IMR-90 (cell line): ENCODE measurements at regions not wholly inside any gene's neighbourhood (a gene's known extent, or its start where the extent isn't known, plus 50 kb on each side); places are given as distances from the start of the nearest gene placed in this dataset.

Experiments used
- ATAC-seq: fragments of 200-7000 bp; cut with Tn5 transposase; 2 replicates; pipeline ENCODE4 v1.9.1; 2020; ENCODE audit warnings: low read depth, mild to moderate bottlenecking, moderate library complexity
- BruUV-seq: library from RNA; stranded (reverse); fragments of 400-500 nt; replicated peaks from 2 replicates; lab custom pipeline; 2021; lab: Mats Ljungman, UMichigan
- CTCF ChIA-PET: fragments of 300-600 bp; formaldehyde crosslinking; extraction: SDS; loops from one replicate; lab custom pipeline; 2021; ENCODE audit warnings: antibody characterized with exemption; lab: Yijun Ruan, JAX
- POLR2A ChIA-PET: fragments of 300-600 bp; sonication (Branson Sonifier 250); formaldehyde crosslinking; loops from one replicate; lab custom pipeline; 2022; ENCODE audit warnings: antibody characterized with exemption; ENCODE audit not compliant: unreplicated experiment; lab: Charles Lee
- DNase-seq: peaks from one replicate; pipeline ENCODE4 v3.0.0; 2013
- H2AFZ ChIP-seq: replicated peaks from 2 replicates; pipeline ENCODE3; 2013; ENCODE audit warnings: low read length, mild to moderate bottlenecking; ENCODE audit not compliant: poor library complexity
- H2AK5ac ChIP-seq: 2 replicates; pipeline ENCODE4 v1.6.1; 2013; ENCODE audit warnings: low read depth, low read length, inconsistent platforms
- H2AK9ac ChIP-seq: replicated peaks from 2 replicates; pipeline ENCODE3; 2013; ENCODE audit warnings: mild to moderate bottlenecking, low read depth, low read length, moderate library complexity; ENCODE audit not compliant: poor library complexity
- H2BK120ac ChIP-seq: 2 replicates; pipeline ENCODE4 v1.6.1; 2013; ENCODE audit warnings: low read depth, low read length, inconsistent platforms
- H2BK15ac ChIP-seq: 3 replicates; pipeline ENCODE4 v1.6.1; 2013; ENCODE audit warnings: low read depth, low read length, inconsistent platforms
- H2BK20ac ChIP-seq: 2 replicates; pipeline ENCODE4 v1.6.1; 2013; ENCODE audit warnings: low read depth, mild to moderate bottlenecking, inconsistent platforms, low read length, moderate library complexity
- H2BK5ac ChIP-seq: 2 replicates; pipeline ENCODE4 v1.6.1; 2013; ENCODE audit warnings: mild to moderate bottlenecking, low read depth, low read length, inconsistent platforms; ENCODE audit not compliant: poor library complexity, severe bottlenecking
- H3K14ac ChIP-seq: replicated peaks from 2 replicates; pipeline ENCODE4 v1.6.1; 2013; ENCODE audit warnings: low read depth, low read length, inconsistent platforms
- H3K18ac ChIP-seq: 2 replicates; pipeline ENCODE4 v1.6.1; 2013; ENCODE audit warnings: low read depth, low read length, control low read depth
- H3K23ac ChIP-seq: 2 replicates; pipeline ENCODE4 v1.6.1; 2013; ENCODE audit warnings: low read depth, low read length, inconsistent platforms
- H3K27ac ChIP-seq: 2 replicates; pipeline ENCODE4 v1.5.1; 2013; ENCODE audit warnings: mild to moderate bottlenecking, control low read depth, low read length; ENCODE audit not compliant: insufficient read depth
- H3K27me3 ChIP-seq: 2 replicates; pipeline ENCODE4 v1.6.1; 2013; ENCODE audit warnings: low read length; ENCODE audit not compliant: control insufficient read depth, insufficient read depth
- H3K36me3 ChIP-seq: 2 replicates; pipeline ENCODE4 v1.6.1; 2013; ENCODE audit warnings: low read length, mixed read lengths; ENCODE audit not compliant: control insufficient read depth, insufficient read depth
- H3K4ac ChIP-seq: 2 replicates; pipeline ENCODE4 v1.6.1; 2013; ENCODE audit warnings: low read depth, low read length, inconsistent platforms
- H3K4me1 ChIP-seq: 2 replicates; pipeline ENCODE4 v1.6.1; 2013; ENCODE audit warnings: low read length, mixed read lengths; ENCODE audit not compliant: control insufficient read depth, insufficient read depth
- H3K4me2 ChIP-seq: 2 replicates; pipeline ENCODE4 v1.6.1; 2013; ENCODE audit warnings: low read depth, mild to moderate bottlenecking, control low read depth, low read length, moderate library complexity
- H3K4me3 ChIP-seq: 2 replicates; pipeline ENCODE4 v1.5.1; 2013; ENCODE audit warnings: low read depth, mild to moderate bottlenecking, control low read depth, low read length, moderate library complexity; ENCODE audit not compliant: insufficient read depth
- H3K56ac ChIP-seq: 2 replicates; pipeline ENCODE4 v1.6.1; 2013; ENCODE audit warnings: low read length, inconsistent platforms; ENCODE audit not compliant: insufficient read depth; ENCODE audit errors: extremely low read depth
- H3K79me1 ChIP-seq, 2 experiments: 2 replicates each; pipeline ENCODE4 v1.6.1; 2013; ENCODE audit warnings: low read length in 2 of 2, inconsistent platforms in 1 of 2, low read depth in 1 of 2
- H3K9ac ChIP-seq: 2 replicates; pipeline ENCODE4 v1.6.1; 2013; ENCODE audit warnings: low read depth, low read length, control low read depth
- H3K9me1 ChIP-seq: 2 replicates; pipeline ENCODE4 v1.6.1; 2013; ENCODE audit warnings: low read length, inconsistent platforms; ENCODE audit not compliant: insufficient read depth
- H3K9me3 ChIP-seq: 2 replicates; pipeline ENCODE4 v1.6.1; 2013; ENCODE audit warnings: low read length; ENCODE audit not compliant: control insufficient read depth, insufficient read depth
- H4K20me1 ChIP-seq: 2 replicates; pipeline ENCODE4 v1.6.1; 2013; ENCODE audit warnings: low read length, inconsistent platforms; ENCODE audit not compliant: insufficient read depth
- H4K5ac ChIP-seq: 2 replicates; pipeline ENCODE4 v1.6.1; 2013; ENCODE audit warnings: mild to moderate bottlenecking, low read depth, low read length, control low read depth
- H4K8ac ChIP-seq, 2 experiments: 2 replicates each; pipeline ENCODE4 v1.6.1; 2013; ENCODE audit warnings: low read depth in 2 of 2, low read length in 2 of 2, control low read depth in 1 of 2, inconsistent platforms in 1 of 2
- H4K91ac ChIP-seq: 2 replicates; pipeline ENCODE4 v1.6.1; 2013; ENCODE audit warnings: low read depth, low read length, inconsistent platforms; ENCODE audit not compliant: insufficient read depth
- CEBPB ChIP-seq: IDR thresholded peaks from 2 replicates; pipeline ENCODE4 v1.6.1; 2012; ENCODE audit warnings: low read depth, low read length, improper control_type of control experiment
- ELK1 ChIP-seq: fragments of 150-350 bp; IDR thresholded peaks from 2 replicates; pipeline ENCODE4 v1.6.1; 2016; ENCODE audit warnings: low read depth, mild to moderate bottlenecking, low read length, moderate library complexity, borderline replicate concordance
- RAD21 ChIP-seq: IDR thresholded peaks from 2 replicates; pipeline ENCODE4 v1.6.1; 2012; ENCODE audit warnings: low read length, improper control_type of control experiment
- USF2 ChIP-seq: fragments of 150-350 bp; IDR thresholded peaks from 2 replicates; pipeline ENCODE4 v1.6.1; 2017; ENCODE audit warnings: mild to moderate bottlenecking, antibody characterized with exemption, low read length, low read depth
- dilution Hi-C: fragments of 300-500 bp; cut with HindIII; formaldehyde crosslinking; loops from one replicate; pipeline ENCODE4 v1.14.3; 2018; ENCODE audit warnings: low sequenced_read_pairs; ENCODE audit not compliant: unreplicated experiment
- in situ Hi-C: fragments of 300-500 bp; cut with MboI; formaldehyde crosslinking; loops from 3 replicates; pipeline ENCODE4 v1.14.3; 2019; ENCODE audit warnings: low sequenced_read_pairs, inconsistent platforms, mixed read lengths
- intact Hi-C: fragments of 100-400 bp; cut with micrococcal nuclease; formaldehyde crosslinking; loops from 2 replicates; pipeline ENCODE4 v1.10.0; 2022

- no peak for TF ChIP-seq USF2
These were observed 305.1 kb downstream of the CTTN start (continued) for GRCh38 chr11:70703141-70704064.

DNA sequence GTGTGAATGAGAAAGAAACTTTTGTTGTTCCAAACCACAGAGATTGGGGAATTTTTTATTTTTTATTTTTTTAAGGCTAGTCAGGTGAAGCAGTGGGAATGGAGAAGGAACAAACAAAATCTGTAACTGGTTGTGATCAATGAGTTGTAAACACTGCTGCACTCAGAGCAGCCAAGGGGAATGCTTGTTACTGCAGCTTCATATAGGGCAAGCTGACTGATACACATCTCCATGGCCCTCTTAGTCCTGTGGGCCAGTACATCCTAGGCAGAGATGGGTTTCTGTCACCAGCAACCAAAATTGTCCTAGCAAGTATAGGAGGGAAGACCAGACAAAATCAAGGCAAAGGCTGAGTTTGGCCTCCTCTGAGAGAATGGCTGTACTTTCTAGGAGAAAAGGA lies 306.8 kb downstream of the CTTN start:
- Histone ChIP-seq H3K9me1 (no peaks in the 10 kb centered on the region), H4K5ac (no peak overlapping the region), H2AK5ac (no peak overlapping the region), H3K4me3 (no peak overlapping the region), H3K27me3 (no peaks in the 10 kb centered on the region; the same call in 1 of the 2 replicates), H2BK15ac (no peak overlapping the region), H3K4me2 (no peak overlapping the region), H3K56ac (no peak overlapping the region), H3K18ac (no peak overlapping the region), H3K14ac (no peak overlapping the region), H3K27ac (no peak overlapping the region), H3K9ac (no peak overlapping the region), H3K36me3 (no peaks in the 10 kb centered on the region), H3K9me3 (no peaks in the 10 kb centered on the region; the same call in 1 of the 2 replicates), H4K8ac (no peak overlapping the region), H2BK20ac (no peak overlapping the region), H2BK5ac (no peak overlapping the region), H3K79me1 (no peaks in the 10 kb centered on the region), H2AFZ (no peak overlapping the region), H3K23ac (no peak overlapping the region), H2BK120ac (no peak overlapping the region), H3K4me1 (no peaks in the 10 kb centered on the region; the same call in 1 of the 2 replicates), H3K4ac (no peak overlapping the region), H4K20me1 (peaks cover 7% of the 10 kb centered on the region), H4K91ac (no peak overlapping the region), H2AK9ac (no peak overlapping the region)
- BruUV-seq: no TSS peak
- dilution Hi-C loops (no loop called here), in situ Hi-C loops (no loop called here), intact Hi-C loops (no loop called here)
- CTCF ChIA-PET: no interaction called here
- TF ChIP-seq RAD21 (no peak), ELK1 (no peak), CEBPB (no peak)
- ATAC-seq: no peak
- no peak for DNase-seq
- POLR2A ChIA-PET: no interaction called here
